HepG2 (cell line): ENCODE measurements at regions not wholly inside any gene's neighbourhood (a gene's known extent, or its start where the extent isn't known, plus 50 kb on each side); places are given as distances from the start of the nearest gene placed in this dataset.

Experiments used
- ATAC-seq: fragments of 200-7000 bp; cut with Tn5 transposase; 3 replicates; pipeline ENCODE4 v1.9.1; 2020; ENCODE audit warnings: mild to moderate bottlenecking, moderate library complexity
- BruUV-seq: library from RNA; stranded (reverse); fragments of 400-500 nt; replicated peaks from 2 replicates; lab custom pipeline; 2021; lab: Mats Ljungman, UMichigan
- CTCF ChIA-PET: fragments of 300-600 bp; formaldehyde crosslinking; extraction: SDS; loops from one replicate; lab custom pipeline; 2021; ENCODE audit warnings: low total read pairs, inconsistent platforms, low intra/inter-chr PET ratio; lab: Yijun Ruan, JAX
- POLR2A ChIA-PET: fragments of 350-600 bp; sonication (Branson Sonifier 250); formaldehyde crosslinking; loops from one replicate; lab custom pipeline; 2020; ENCODE audit warnings: antibody characterized with exemption, inconsistent platforms; lab: Yijun Ruan, JAX
- DNase-seq: peaks from one replicate; pipeline ENCODE4 v3.0.0-alpha.2; 2015; ENCODE audit warnings: low spot score
- FAIRE-seq: peaks from 3 replicates; lab custom pipeline; 2011; peaks lifted over from hg19 to GRCh38; lab: Jason Lieb, UNC
- H2AFZ ChIP-seq: one replicate; pipeline ENCODE4 v1.6.1; 2011; ENCODE audit warnings: low read length, inconsistent platforms
- H3K27ac ChIP-seq: fragments of 300-600 bp; 3 replicates; pipeline ENCODE4 v1.8.0; 2011; ENCODE audit warnings: mixed run types, mild to moderate bottlenecking, mixed read lengths, low read length, inconsistent platforms; ENCODE audit not compliant: insufficient read depth; ENCODE audit errors: extremely low read length
- H3K27me3 ChIP-seq, 2 experiments: fragments of 200-600 bp in 1 of 2; 2 replicates in 1 of 2; 3 replicates in 1 of 2; pipeline versions ENCODE4 v1.6.0 to v1.8.0; 2011; ENCODE audit warnings: low read length in 2 of 2, mild to moderate bottlenecking in 2 of 2, moderate library complexity in 2 of 2, inconsistent platforms in 1 of 2; ENCODE audit not compliant: insufficient read depth in 2 of 2, control insufficient read depth in 1 of 2
- H3K36me3 ChIP-seq, 2 experiments: fragments of 200-600 bp in 1 of 2; replicated peaks in 1 of 2; 2 replicates in 1 of 2; 3 replicates in 1 of 2; pipeline versions ENCODE4 v1.5.1 to v1.8.0; 2011; ENCODE audit warnings: low read length in 2 of 2, inconsistent platforms in 1 of 2; ENCODE audit not compliant: insufficient read depth in 2 of 2, control insufficient read depth in 1 of 2
- H3K4me1 ChIP-seq: 2 replicates; pipeline ENCODE4 v1.5.1; 2012; ENCODE audit warnings: low read length, inconsistent platforms; ENCODE audit not compliant: insufficient read depth
- H3K4me2 ChIP-seq: 2 replicates; pipeline ENCODE4 v1.6.0; 2011; ENCODE audit warnings: low read depth, low read length, inconsistent platforms
- H3K4me3 ChIP-seq, 3 experiments: fragments of 200-600 bp in 1 of 3; sonication (generic), shearing (Covaris generic) in 1 of 3; replicated peaks in 1 of 3; 2 replicates each; pipeline ENCODE4 v1.5.1; 2011 to 2016; ENCODE audit warnings: low read length in 3 of 3, inconsistent platforms in 2 of 3, low read depth in 2 of 3, mild to moderate bottlenecking in 2 of 3, control low read depth in 1 of 3, mixed read lengths in 1 of 3; ENCODE audit not compliant: insufficient read depth in 1 of 3
- H3K79me2 ChIP-seq: one replicate; pipeline ENCODE4 v1.6.1; 2011; ENCODE audit warnings: low read length, inconsistent platforms; ENCODE audit not compliant: insufficient read depth
- H3K9ac ChIP-seq: 2 replicates; pipeline ENCODE4 v1.6.0; 2011; ENCODE audit warnings: mild to moderate bottlenecking, low read depth, low read length, inconsistent platforms; ENCODE audit not compliant: insufficient read depth
- H3K9me3 ChIP-seq: 2 replicates; pipeline ENCODE4 v1.5.1; 2012; ENCODE audit warnings: mild to moderate bottlenecking, low read length
- H4K20me1 ChIP-seq: 2 replicates; pipeline ENCODE4 v1.6.0; 2011; ENCODE audit warnings: inconsistent platforms, mild to moderate bottlenecking, low read length, moderate library complexity; ENCODE audit not compliant: insufficient read depth
- CREB1 ChIP-seq, 2 experiments: fragments of 450-650 bp in 1 of 2; IDR thresholded peaks; 2 replicates each; pipeline ENCODE4 v1.6.1; 2016 to 2017; ENCODE audit warnings: control low read depth in 1 of 2, mild to moderate bottlenecking in 1 of 2, missing compliant biosample characterization in 1 of 2, missing genetic modification characterization in 1 of 2
- CSRNP1 ChIP-seq: sonication (generic); formaldehyde crosslinking; IDR thresholded peaks from 2 replicates; pipeline ENCODE4 v1.8.1; 2023; ENCODE audit warnings: mild to moderate bottlenecking, missing genetic modification reagents
- EP300 ChIP-seq, 3 experiments: sonication (generic) in 1 of 3; formaldehyde crosslinking in 1 of 3; IDR thresholded peaks; 2 replicates each; pipeline versions ENCODE4 v1.5.1 to v1.6.1; 2011 to 2020; ENCODE audit warnings: low read depth in 2 of 3, low read length in 2 of 3, borderline replicate concordance in 1 of 3, improper control_type of control experiment in 1 of 3, mild to moderate bottlenecking in 1 of 3, missing genetic modification reagents in 1 of 3, moderate library complexity in 1 of 3
- FOXA1 ChIP-seq, 2 experiments: fragments of 450-650 bp in 1 of 2; sonication (generic) in 1 of 2; formaldehyde crosslinking in 1 of 2; IDR thresholded peaks; 2 replicates each; pipeline versions ENCODE4 v1.4.0 to v1.6.1; 2016 to 2020; ENCODE audit warnings: missing genetic modification reagents in 1 of 2
- FOXK2 ChIP-seq: fragments of 450-650 bp; IDR thresholded peaks from 2 replicates; pipeline ENCODE4 v1.6.1; 2016
- HDAC2 ChIP-seq: sonication (generic); formaldehyde crosslinking; IDR thresholded peaks from 2 replicates; pipeline ENCODE4 v1.4.0; 2020; ENCODE audit warnings: missing genetic modification reagents
- HMG20B ChIP-seq: conservative IDR thresholded peaks from 2 replicates; pipeline ENCODE4 v1.6.1; 2016; ENCODE audit warnings: missing genetic modification reagents, missing compliant biosample characterization
- IKZF1 ChIP-seq: fragments of 450-650 bp; IDR thresholded peaks from 2 replicates; pipeline ENCODE4 v1.7.1; 2016
- KDM2A ChIP-seq: sonication (generic); formaldehyde crosslinking; IDR thresholded peaks from 2 replicates; pipeline ENCODE4 v1.4.0; 2020; ENCODE audit warnings: low read depth, missing genetic modification reagents, borderline replicate concordance
- NONO ChIP-seq, 2 experiments: fragments of 450-650 bp in 1 of 2; sonication (generic) in 1 of 2; formaldehyde crosslinking in 1 of 2; IDR thresholded peaks in 1 of 2; conservative IDR thresholded peaks in 1 of 2; 2 replicates each; pipeline versions ENCODE4 v1.6.1 to v1.8.0; 2017 to 2022; ENCODE audit warnings: mild to moderate bottlenecking in 1 of 2, missing genetic modification reagents in 1 of 2, moderate library complexity in 1 of 2
- NR2F6 ChIP-seq, 2 experiments: IDR thresholded peaks; 2 replicates each; pipeline ENCODE4 v1.6.1; 2016; ENCODE audit warnings: antibody characterized with exemption in 1 of 2, mild to moderate bottlenecking in 1 of 2
- RCOR2 ChIP-seq: IDR thresholded peaks from 2 replicates; pipeline ENCODE4 v1.6.1; 2016; ENCODE audit warnings: missing biosample characterization, missing genetic modification reagents
- SIN3B ChIP-seq: fragments of 150-350 bp; IDR thresholded peaks from 2 replicates; pipeline ENCODE4 v1.6.1; 2014; ENCODE audit warnings: low read length
- TBP ChIP-seq: sonication (generic); formaldehyde crosslinking; IDR thresholded peaks from 2 replicates; pipeline ENCODE4 v1.5.0; 2020; ENCODE audit warnings: missing genetic modification reagents
- ZNF180 ChIP-seq: sonication (generic); formaldehyde crosslinking; IDR thresholded peaks from 2 replicates; pipeline ENCODE4 v1.4.0; 2020; ENCODE audit warnings: low read depth, missing genetic modification reagents, borderline replicate concordance
- ZNF274 ChIP-seq: sonication (generic); formaldehyde crosslinking; IDR thresholded peaks from 2 replicates; pipeline ENCODE4 v1.5.1; 2020; ENCODE audit warnings: mild to moderate bottlenecking, missing genetic modification reagents
- ZNF282 ChIP-seq: fragments of 450-650 bp; IDR thresholded peaks from 2 replicates; pipeline ENCODE4 v1.6.1; 2018; ENCODE audit not compliant: partially characterized antibody
- ZNF614 ChIP-seq: IDR thresholded peaks from 2 replicates; pipeline ENCODE4 v1.6.1; 2018; ENCODE audit warnings: missing biosample characterization, missing genetic modification reagents, inconsistent platforms, borderline replicate concordance
- ZNF615 ChIP-seq: sonication (generic); formaldehyde crosslinking; IDR thresholded peaks from 2 replicates; pipeline ENCODE4 v1.5.0; 2020; ENCODE audit warnings: mild to moderate bottlenecking, missing genetic modification reagents, borderline replicate concordance
- ZNF703 ChIP-seq: sonication (generic); formaldehyde crosslinking; IDR thresholded peaks from 2 replicates; pipeline ENCODE4 v1.5.1; 2020; ENCODE audit warnings: missing genetic modification reagents, mild to moderate bottlenecking, moderate library complexity, borderline replicate concordance
- WGBS: methylation state at CpG from one replicate; pipeline ENCODE4 v1.1.6; 2017; ENCODE audit warnings: low lambda C conversion rate; 5-methylcytosine and 5-hydroxymethylcytosine counted together
- in situ Hi-C: cut with HindIII; loops from 2 replicates; pipeline ENCODE4 v1.10.0; 2017; ENCODE audit warnings: low pct_unique_long_range_greater_than_20kb; ENCODE audit not compliant: extremely low pct_ligation_motif_present
- intact Hi-C: fragments of 100-400 bp; cut with micrococcal nuclease; formaldehyde crosslinking; loops from one replicate; pipeline ENCODE4 v1.10.0; 2022; ENCODE audit not compliant: unreplicated experiment
- TF ChIP-seq, protein P1 (sequence below): sonication (generic); formaldehyde crosslinking; IDR thresholded peaks from 2 replicates; pipeline ENCODE4 v1.4.0; 2020; ENCODE audit warnings: mild to moderate bottlenecking, missing genetic modification reagents

DNA sequence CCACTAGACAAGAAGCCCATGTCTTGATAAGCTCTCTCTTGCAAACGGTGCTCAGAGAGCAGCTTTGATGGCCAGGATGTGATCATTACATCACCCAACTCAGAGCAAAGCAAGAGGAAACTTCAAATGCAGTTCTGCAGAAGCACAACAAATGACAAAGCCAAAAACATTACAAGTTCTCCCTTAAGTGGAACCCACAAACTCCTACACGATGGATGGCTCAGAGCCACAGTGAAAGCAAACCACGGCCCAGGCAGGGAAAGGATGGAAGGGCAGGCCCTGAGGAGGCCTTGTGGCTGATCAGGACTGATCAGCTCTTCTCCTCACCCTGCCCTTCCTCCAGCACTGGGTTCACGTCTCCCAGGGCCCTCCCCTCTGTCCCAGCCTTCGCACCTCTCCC is 326.4 kb downstream of the EIPR1 start (continued):
- TF ChIP-seq CSRNP1 (CRISPR knock-in tag) (no peak), EP300 (IDR thresholded peaks at IDR 0.05; ENCODE audit: low read depth in 2 of 2, low read length in 2 of 2) (no peak), EP300 (CRISPR knock-in tag; IDR thresholded peaks at IDR 0.05; ENCODE audit: borderline replicate concordance) (no peak), TBP (CRISPR knock-in tag) (no peak), ZNF614 (no peak), KDM2A (CRISPR knock-in tag) (no peak)

- DNase-seq (no peak), ATAC-seq (no peak), FAIRE-seq (no peak)
- H3K27ac ChIP-seq, result no peak overlapping the region
- H2AFZ ChIP-seq, result no peak overlapping the region
- POLR2A ChIA-PET, result no interaction called here
- no peak overlapping the region for H3K4me2 ChIP-seq
- BruUV-seq, result no TSS peak
- no peaks in the 10 kb centered on the region for H3K79me2 ChIP-seq
- H3K4me1 ChIP-seq, result peaks cover 24% of the 10 kb centered on the region
- CTCF ChIA-PET, result no interaction called here
- H3K36me3 ChIP-seq, result no peaks in the 10 kb centered on the region
- in situ Hi-C loops, result no loop called here
- H3K27me3 ChIP-seq, result peaks cover under 1 to 28% of the 10 kb centered on the region in 2 experiments
- no peak overlapping the region for H3K4me3 ChIP-seq
- no peaks in the 10 kb centered on the region for H3K9me3 ChIP-seq
- no peak overlapping the region for H3K9ac ChIP-seq
- no peaks in the 10 kb centered on the region for H4K20me1 ChIP-seq
- intact Hi-C loops, result no loop called here
- 43% methylated on average over 13 of the region's 14 CpGs for WGBS
- TF ChIP-seq IKZF1 (peak; percentile 44; the same call in 1 of the 2 replicates), ZNF180 (CRISPR knock-in tag) (no peak), RCOR2 (no peak), FOXK2 (0 out of 2 replicates have a peak, but pooled peaks have one; percentile 17), SIN3B (no peak), ZNF274 (CRISPR knock-in tag) (no peak), NONO (IDR thresholded peaks at IDR 0.05) (0 out of 2 replicates have a peak, but pooled peaks have one; percentile 43), NONO (CRISPR knock-in tag; conservative IDR thresholded peaks at IDR 0.05) (no peak), ZNF703 (no peak), ZNF615 (CRISPR knock-in tag) (no peak), ZNF282 (peak; percentile 86), HDAC2 (CRISPR knock-in tag) (no peak), HMG20B (CRISPR knock-in tag) (no peak), FOXA1 (IDR thresholded peaks at IDR 0.05) (0 out of 2 replicates have a peak, but pooled peaks have one; percentile 19), FOXA1 (CRISPR knock-in tag; IDR thresholded peaks at IDR 0.05) (no peak), NR2F6 (IDR thresholded peaks at IDR 0.05) (no peak), NR2F6 (CRISPR knock-in tag; IDR thresholded peaks at IDR 0.05) (no peak), CREB1 (IDR thresholded peaks at IDR 0.05) (peak; percentile 28; the same call in 1 of the 2 replicates), CREB1 (CRISPR knock-in tag; IDR thresholded peaks at IDR 0.05) (no peak)
- TF ChIP-seq, protein P1, sequence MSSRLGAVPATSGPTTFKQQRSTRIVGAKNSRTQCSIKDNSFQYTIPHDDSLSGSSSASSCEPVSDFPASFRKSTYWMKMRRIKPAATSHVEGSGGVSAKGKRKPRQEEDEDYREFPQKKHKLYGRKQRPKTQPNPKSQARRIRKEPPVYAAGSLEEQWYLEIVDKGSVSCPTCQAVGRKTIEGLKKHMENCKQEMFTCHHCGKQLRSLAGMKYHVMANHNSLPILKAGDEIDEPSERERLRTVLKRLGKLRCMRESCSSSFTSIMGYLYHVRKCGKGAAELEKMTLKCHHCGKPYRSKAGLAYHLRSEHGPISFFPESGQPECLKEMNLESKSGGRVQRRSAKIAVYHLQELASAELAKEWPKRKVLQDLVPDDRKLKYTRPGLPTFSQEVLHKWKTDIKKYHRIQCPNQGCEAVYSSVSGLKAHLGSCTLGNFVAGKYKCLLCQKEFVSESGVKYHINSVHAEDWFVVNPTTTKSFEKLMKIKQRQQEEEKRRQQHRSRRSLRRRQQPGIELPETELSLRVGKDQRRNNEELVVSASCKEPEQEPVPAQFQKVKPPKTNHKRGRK (CRISPR knock-in tag), result no peak
Measured at GRCh38 chr2:3046170-3046865, 331.3 kb downstream of the EIPR1 start.
